H1 (cell line): ENCODE measurements at regions not wholly inside any gene's neighbourhood (a gene's known extent, or its start where the extent isn't known, plus 50 kb on each side); places are given as distances from the start of the nearest gene placed in this dataset.

Source experiments
- RFX5 ChIP-seq: IDR thresholded peaks from 2 replicates; pipeline ENCODE4 v1.6.1; 2011; ENCODE audit warnings: low read depth, low read length, improper control_type of control experiment, borderline replicate concordance
- TF ChIP-seq, protein P1 (sequence below): fragments of 300-600 bp; sonication (generic); IDR thresholded peaks from 2 replicates; pipeline ENCODE4 v1.7.1; 2012; ENCODE audit warnings: low read length, moderate library complexity, mild to moderate bottlenecking, inconsistent platforms; ENCODE audit not compliant: insufficient replicate concordance
- TF ChIP-seq, protein P2 (sequence below), 3 experiments: IDR thresholded peaks; 1 replicate in 2 of 3; 2 replicates in 1 of 3; pipeline versions ENCODE4 v1.5.1 to v1.6.1; 2011; ENCODE audit warnings: low read length in 3 of 3, mild to moderate bottlenecking in 3 of 3, inconsistent platforms in 2 of 3, low read depth in 1 of 3, moderate library complexity in 1 of 3; ENCODE audit not compliant: insufficient read depth in 1 of 3; ENCODE audit errors: control extremely low read depth in 1 of 3

DNA sequence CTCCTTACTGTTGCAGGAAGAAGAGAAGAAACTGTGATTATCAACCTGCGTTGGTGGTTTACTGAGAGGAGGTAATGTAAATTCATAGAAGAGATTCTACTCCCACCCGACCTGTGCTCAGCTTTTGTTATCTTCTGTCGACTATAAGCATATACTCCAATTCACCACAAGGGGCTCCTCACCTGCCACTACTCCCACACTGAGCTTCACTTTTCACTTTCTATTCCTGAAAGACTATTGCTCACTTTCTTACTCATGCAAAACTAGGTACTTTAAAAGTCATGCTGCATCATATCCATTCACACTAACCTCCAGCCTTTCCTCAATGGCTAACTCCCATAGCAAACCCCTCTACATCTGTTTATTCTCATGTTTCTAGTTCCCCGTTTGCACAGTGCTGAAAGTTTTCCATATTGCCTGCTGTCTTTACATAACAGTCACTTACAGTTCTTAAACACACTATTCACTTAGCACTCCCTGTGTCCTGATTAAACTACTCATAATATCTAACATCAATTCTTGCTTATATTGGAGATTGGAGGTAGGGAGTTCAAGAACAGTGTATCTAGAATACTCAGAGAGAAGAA is 1062.6 kb downstream of the NR2F1-AS1 start (continued):
- TF ChIP-seq, protein P1, sequence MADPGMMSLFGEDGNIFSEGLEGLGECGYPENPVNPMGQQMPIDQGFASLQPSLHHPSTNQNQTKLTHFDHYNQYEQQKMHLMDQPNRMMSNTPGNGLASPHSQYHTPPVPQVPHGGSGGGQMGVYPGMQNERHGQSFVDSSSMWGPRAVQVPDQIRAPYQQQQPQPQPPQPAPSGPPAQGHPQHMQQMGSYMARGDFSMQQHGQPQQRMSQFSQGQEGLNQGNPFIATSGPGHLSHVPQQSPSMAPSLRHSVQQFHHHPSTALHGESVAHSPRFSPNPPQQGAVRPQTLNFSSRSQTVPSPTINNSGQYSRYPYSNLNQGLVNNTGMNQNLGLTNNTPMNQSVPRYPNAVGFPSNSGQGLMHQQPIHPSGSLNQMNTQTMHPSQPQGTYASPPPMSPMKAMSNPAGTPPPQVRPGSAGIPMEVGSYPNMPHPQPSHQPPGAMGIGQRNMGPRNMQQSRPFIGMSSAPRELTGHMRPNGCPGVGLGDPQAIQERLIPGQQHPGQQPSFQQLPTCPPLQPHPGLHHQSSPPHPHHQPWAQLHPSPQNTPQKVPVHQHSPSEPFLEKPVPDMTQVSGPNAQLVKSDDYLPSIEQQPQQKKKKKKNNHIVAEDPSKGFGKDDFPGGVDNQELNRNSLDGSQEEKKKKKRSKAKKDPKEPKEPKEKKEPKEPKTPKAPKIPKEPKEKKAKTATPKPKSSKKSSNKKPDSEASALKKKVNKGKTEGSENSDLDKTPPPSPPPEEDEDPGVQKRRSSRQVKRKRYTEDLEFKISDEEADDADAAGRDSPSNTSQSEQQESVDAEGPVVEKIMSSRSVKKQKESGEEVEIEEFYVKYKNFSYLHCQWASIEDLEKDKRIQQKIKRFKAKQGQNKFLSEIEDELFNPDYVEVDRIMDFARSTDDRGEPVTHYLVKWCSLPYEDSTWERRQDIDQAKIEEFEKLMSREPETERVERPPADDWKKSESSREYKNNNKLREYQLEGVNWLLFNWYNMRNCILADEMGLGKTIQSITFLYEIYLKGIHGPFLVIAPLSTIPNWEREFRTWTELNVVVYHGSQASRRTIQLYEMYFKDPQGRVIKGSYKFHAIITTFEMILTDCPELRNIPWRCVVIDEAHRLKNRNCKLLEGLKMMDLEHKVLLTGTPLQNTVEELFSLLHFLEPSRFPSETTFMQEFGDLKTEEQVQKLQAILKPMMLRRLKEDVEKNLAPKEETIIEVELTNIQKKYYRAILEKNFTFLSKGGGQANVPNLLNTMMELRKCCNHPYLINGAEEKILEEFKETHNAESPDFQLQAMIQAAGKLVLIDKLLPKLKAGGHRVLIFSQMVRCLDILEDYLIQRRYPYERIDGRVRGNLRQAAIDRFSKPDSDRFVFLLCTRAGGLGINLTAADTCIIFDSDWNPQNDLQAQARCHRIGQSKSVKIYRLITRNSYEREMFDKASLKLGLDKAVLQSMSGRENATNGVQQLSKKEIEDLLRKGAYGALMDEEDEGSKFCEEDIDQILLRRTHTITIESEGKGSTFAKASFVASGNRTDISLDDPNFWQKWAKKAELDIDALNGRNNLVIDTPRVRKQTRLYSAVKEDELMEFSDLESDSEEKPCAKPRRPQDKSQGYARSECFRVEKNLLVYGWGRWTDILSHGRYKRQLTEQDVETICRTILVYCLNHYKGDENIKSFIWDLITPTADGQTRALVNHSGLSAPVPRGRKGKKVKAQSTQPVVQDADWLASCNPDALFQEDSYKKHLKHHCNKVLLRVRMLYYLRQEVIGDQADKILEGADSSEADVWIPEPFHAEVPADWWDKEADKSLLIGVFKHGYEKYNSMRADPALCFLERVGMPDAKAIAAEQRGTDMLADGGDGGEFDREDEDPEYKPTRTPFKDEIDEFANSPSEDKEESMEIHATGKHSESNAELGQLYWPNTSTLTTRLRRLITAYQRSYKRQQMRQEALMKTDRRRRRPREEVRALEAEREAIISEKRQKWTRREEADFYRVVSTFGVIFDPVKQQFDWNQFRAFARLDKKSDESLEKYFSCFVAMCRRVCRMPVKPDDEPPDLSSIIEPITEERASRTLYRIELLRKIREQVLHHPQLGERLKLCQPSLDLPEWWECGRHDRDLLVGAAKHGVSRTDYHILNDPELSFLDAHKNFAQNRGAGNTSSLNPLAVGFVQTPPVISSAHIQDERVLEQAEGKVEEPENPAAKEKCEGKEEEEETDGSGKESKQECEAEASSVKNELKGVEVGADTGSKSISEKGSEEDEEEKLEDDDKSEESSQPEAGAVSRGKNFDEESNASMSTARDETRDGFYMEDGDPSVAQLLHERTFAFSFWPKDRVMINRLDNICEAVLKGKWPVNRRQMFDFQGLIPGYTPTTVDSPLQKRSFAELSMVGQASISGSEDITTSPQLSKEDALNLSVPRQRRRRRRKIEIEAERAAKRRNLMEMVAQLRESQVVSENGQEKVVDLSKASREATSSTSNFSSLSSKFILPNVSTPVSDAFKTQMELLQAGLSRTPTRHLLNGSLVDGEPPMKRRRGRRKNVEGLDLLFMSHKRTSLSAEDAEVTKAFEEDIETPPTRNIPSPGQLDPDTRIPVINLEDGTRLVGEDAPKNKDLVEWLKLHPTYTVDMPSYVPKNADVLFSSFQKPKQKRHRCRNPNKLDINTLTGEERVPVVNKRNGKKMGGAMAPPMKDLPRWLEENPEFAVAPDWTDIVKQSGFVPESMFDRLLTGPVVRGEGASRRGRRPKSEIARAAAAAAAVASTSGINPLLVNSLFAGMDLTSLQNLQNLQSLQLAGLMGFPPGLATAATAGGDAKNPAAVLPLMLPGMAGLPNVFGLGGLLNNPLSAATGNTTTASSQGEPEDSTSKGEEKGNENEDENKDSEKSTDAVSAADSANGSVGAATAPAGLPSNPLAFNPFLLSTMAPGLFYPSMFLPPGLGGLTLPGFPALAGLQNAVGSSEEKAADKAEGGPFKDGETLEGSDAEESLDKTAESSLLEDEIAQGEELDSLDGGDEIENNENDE = peak; percentile 54
- TF ChIP-seq RFX5 = no peak
- TF ChIP-seq, protein P2, sequence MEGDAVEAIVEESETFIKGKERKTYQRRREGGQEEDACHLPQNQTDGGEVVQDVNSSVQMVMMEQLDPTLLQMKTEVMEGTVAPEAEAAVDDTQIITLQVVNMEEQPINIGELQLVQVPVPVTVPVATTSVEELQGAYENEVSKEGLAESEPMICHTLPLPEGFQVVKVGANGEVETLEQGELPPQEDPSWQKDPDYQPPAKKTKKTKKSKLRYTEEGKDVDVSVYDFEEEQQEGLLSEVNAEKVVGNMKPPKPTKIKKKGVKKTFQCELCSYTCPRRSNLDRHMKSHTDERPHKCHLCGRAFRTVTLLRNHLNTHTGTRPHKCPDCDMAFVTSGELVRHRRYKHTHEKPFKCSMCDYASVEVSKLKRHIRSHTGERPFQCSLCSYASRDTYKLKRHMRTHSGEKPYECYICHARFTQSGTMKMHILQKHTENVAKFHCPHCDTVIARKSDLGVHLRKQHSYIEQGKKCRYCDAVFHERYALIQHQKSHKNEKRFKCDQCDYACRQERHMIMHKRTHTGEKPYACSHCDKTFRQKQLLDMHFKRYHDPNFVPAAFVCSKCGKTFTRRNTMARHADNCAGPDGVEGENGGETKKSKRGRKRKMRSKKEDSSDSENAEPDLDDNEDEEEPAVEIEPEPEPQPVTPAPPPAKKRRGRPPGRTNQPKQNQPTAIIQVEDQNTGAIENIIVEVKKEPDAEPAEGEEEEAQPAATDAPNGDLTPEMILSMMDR (IDR thresholded peaks at IDR 0.05; ENCODE audit: control extremely low read depth in 1 of 3, insufficient read depth in 1 of 3, low read depth in 1 of 3, low read length in 3 of 3) = peak in 2 of 3 experiments; percentile 42 to 65; a peak in 3 of 4 replicates
